ENCODE measurements at regions not wholly inside any gene's neighbourhood (a gene's known extent, or its start where the extent isn't known, plus 50 kb on each side); places are given as distances from the start of the nearest gene placed in this dataset.
"Not testable (repeated sequence)": the region's sequence is repeated elsewhere in the genome, so short reads cannot be mapped to it uniquely, and the experiment has no call there.

DNA sequence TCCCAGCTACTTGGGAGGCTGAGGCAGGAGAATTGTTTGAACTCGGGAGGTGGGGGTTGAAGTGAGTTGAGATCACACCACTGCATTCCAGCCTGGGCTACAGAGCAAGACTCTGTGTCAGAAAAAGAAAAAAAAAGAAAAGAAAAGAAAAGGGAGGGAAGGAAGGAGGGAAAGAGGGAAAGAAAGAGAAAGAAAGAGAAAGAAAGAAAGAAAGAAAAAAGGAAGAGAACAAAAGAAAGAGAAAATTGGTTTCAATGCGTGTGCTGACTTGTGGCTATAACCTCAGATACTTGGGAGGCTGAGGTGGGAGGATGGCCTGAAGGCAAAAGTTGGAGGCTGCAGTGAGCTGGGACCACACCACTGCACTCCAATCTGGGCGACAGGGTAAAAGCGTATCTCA lies 128.4 kb upstream of the TBX3 start:
- no peak overlapping the region for H3K4me3 Mint-ChIP-seq
- no peak for DNase-seq (ENCODE audit: low spot score in 2 of 2, unreplicated experiment in 2 of 2)
- peaks cover 53% of the 10 kb centered on the region for H3K4me1 Mint-ChIP-seq
- TF ChIP-seq CTCF (IDR thresholded peaks at IDR 0.05; ENCODE audit: unreplicated experiment), result no peak
- no peaks in the 10 kb centered on the region for H3K27me3 Mint-ChIP-seq (ENCODE audit: low read depth)
- no peaks in the 10 kb centered on the region for H3K36me3 Mint-ChIP-seq
- H3K9me3 Mint-ChIP-seq, result no peaks in the 10 kb centered on the region
- peak overlapping the region; percentile 93 for H3K27ac Mint-ChIP-seq

- peaks cover 2% of the 10 kb centered on the region for H3K36me3 Mint-ChIP-seq
- DNase-seq (ENCODE audit: low spot score in 2 of 2, unreplicated experiment in 2 of 2), result no peak
- no peaks in the 10 kb centered on the region for H3K27me3 Mint-ChIP-seq (ENCODE audit: low read depth)
- H3K27ac Mint-ChIP-seq, result peak overlapping the region; percentile 37
- TF ChIP-seq CTCF (IDR thresholded peaks at IDR 0.05; ENCODE audit: unreplicated experiment), result no peak
- peaks cover 38% of the 10 kb centered on the region for H3K4me1 Mint-ChIP-seq
- no peak overlapping the region for H3K4me3 Mint-ChIP-seq
- H3K9me3 Mint-ChIP-seq, result no peaks in the 10 kb centered on the region
Measured at GRCh38 chr12:114809097-114809496, 125.1 kb upstream of the TBX3 start.

GRCh38 chr12:114801381-114801780 lies 117.4 kb upstream of the TBX3 start:
- not testable (repeated sequence) for H3K36me3 Mint-ChIP-seq; H3K27me3 Mint-ChIP-seq (ENCODE audit: low read depth); H3K9me3 Mint-ChIP-seq; DNase-seq (ENCODE audit: low spot score in 2 of 2, unreplicated experiment in 2 of 2); H3K27ac Mint-ChIP-seq; H3K4me3 Mint-ChIP-seq
- H3K4me1 Mint-ChIP-seq, result peaks cover 21% of the 10 kb centered on the region

DNA sequence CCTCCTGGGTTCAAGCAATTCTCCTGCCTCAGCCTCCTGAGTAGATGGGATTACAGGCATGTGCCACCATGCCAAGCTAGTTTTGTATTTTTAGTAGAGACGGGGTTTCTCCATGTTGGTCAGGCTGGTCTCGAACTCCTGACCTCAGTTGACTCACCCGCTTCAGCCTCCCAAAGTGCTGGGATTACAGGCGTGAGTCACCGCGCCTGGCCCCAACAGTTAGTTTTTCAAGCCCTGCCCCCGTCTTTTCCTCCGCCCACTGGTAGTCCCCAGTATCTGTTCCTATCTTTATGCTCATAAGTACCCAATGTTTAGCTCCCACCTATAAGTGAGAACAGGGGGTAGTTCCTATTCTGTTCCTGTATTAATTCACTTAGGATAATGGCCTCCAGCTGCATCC lies 116.6 kb upstream of the TBX3 start:
- peaks cover 21% of the 10 kb centered on the region for H3K4me1 Mint-ChIP-seq
- not testable (repeated sequence) for H3K4me3 Mint-ChIP-seq; H3K27me3 Mint-ChIP-seq (ENCODE audit: low read depth); DNase-seq (ENCODE audit: low spot score in 2 of 2, unreplicated experiment in 2 of 2); H3K9me3 Mint-ChIP-seq; H3K36me3 Mint-ChIP-seq
- H3K27ac Mint-ChIP-seq, result peak overlapping the region; percentile 91

- H3K4me3 Mint-ChIP-seq, result no peak overlapping the region
- H3K4me1 Mint-ChIP-seq, result peaks cover 21% of the 10 kb centered on the region
- no peaks in the 10 kb centered on the region for H3K9me3 Mint-ChIP-seq
- peak overlapping the region; percentile 91 for H3K27ac Mint-ChIP-seq
- H3K36me3 Mint-ChIP-seq, result peaks cover 2% of the 10 kb centered on the region
- no peak for DNase-seq (ENCODE audit: low spot score in 2 of 2, unreplicated experiment in 2 of 2)
- no peak for TF ChIP-seq CTCF (IDR thresholded peaks at IDR 0.05; ENCODE audit: unreplicated experiment)
- H3K27me3 Mint-ChIP-seq (ENCODE audit: low read depth), result no peaks in the 10 kb centered on the region
Measured at GRCh38 chr12:114799574-114800487, 115.9 kb upstream of the TBX3 start.

DNA sequence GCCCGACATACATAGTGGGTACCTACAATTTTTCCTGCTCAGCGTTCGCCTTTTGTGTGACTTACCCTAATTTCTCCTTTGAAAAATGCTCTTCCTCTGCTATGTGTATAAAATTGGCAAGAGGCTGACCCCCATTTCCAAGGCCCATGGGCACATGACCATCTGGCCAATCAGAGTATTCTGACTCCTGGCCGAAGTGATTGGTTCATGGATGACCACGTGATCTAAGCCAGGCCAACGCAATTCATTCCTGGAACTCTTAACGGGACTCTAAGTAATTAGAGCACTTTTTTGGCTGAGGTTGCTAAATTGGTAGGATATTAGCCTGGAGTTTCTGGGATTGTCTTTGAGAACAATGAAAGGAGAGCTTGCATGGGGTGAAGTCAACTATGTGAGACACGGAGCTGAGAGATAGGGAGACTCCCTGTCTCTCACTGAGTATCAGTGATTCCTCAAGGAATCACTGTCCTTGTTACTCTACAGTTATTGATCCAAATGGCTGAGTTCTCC lies 110.1 kb upstream of the TBX3 start:
- peak overlapping the region; percentile 36 for H3K27ac Mint-ChIP-seq
- H3K4me3 Mint-ChIP-seq, result no peak overlapping the region
- no peaks in the 10 kb centered on the region for H3K36me3 Mint-ChIP-seq
- H3K27me3 Mint-ChIP-seq (ENCODE audit: low read depth), result no peaks in the 10 kb centered on the region
- no peak for TF ChIP-seq CTCF (IDR thresholded peaks at IDR 0.05; ENCODE audit: unreplicated experiment)
- H3K9me3 Mint-ChIP-seq, result no peaks in the 10 kb centered on the region
- peaks cover 24% of the 10 kb centered on the region for H3K4me1 Mint-ChIP-seq
- no peak for DNase-seq (ENCODE audit: low spot score in 2 of 2, unreplicated experiment in 2 of 2)
